H1 (cell line): ENCODE measurements at regions not wholly inside any gene's neighbourhood (a gene's known extent, or its start where the extent isn't known, plus 50 kb on each side); places are given as distances from the start of the nearest gene placed in this dataset.

Source experiments
- CEBPB ChIP-seq: IDR thresholded peaks from 2 replicates; pipeline ENCODE4 v1.6.1; 2012; ENCODE audit warnings: low read depth, low read length
- GABPA ChIP-seq: IDR thresholded peaks from 2 replicates; pipeline ENCODE4 v1.6.1; 2011; ENCODE audit warnings: mild to moderate bottlenecking, low read length, moderate library complexity, borderline replicate concordance; ENCODE audit not compliant: insufficient read depth
- JUN ChIP-seq: IDR thresholded peaks from 2 replicates; pipeline ENCODE4 v1.6.1; 2011; ENCODE audit warnings: low read depth, mild to moderate bottlenecking, improper control_type of control experiment, low read length
- POU5F1 ChIP-seq: IDR thresholded peaks from 2 replicates; pipeline ENCODE4 v1.6.1; 2011; ENCODE audit warnings: low read depth, mild to moderate bottlenecking, low read length, moderate library complexity
- RNF2 ChIP-seq: fragments of 200-900, 300-1000 bp; sonication (generic); IDR thresholded peaks from 2 replicates; pipeline ENCODE4 v1.7.1; 2016; ENCODE audit warnings: borderline replicate concordance, low read depth, mild to moderate bottlenecking, antibody characterized with exemption, low read length; ENCODE audit not compliant: poor library complexity, severe bottlenecking; ENCODE audit errors: missing control alignments
- SIN3A ChIP-seq, 2 experiments: IDR thresholded peaks in 1 of 2; conservative IDR thresholded peaks in 1 of 2; 2 replicates each; pipeline ENCODE4 v1.6.1; 2011 to 2012; ENCODE audit warnings: low read length in 2 of 2, improper control_type of control experiment in 1 of 2, low read depth in 1 of 2, mild to moderate bottlenecking in 1 of 2
- TEAD4 ChIP-seq: IDR thresholded peaks from 2 replicates; pipeline ENCODE4 v1.6.1; 2012; ENCODE audit warnings: low read depth, low read length, inconsistent platforms, mixed read lengths
- TF ChIP-seq, protein P1 (sequence below): fragments of 300-600 bp; sonication (generic); IDR thresholded peaks from 2 replicates; pipeline ENCODE4 v1.7.1; 2012; ENCODE audit warnings: low read length, moderate library complexity, mild to moderate bottlenecking, inconsistent platforms; ENCODE audit not compliant: insufficient replicate concordance

GRCh38 chrX:93322110-93322509, 351.3 kb downstream of the NAP1L3 start (continued):
- TF ChIP-seq, protein P1, sequence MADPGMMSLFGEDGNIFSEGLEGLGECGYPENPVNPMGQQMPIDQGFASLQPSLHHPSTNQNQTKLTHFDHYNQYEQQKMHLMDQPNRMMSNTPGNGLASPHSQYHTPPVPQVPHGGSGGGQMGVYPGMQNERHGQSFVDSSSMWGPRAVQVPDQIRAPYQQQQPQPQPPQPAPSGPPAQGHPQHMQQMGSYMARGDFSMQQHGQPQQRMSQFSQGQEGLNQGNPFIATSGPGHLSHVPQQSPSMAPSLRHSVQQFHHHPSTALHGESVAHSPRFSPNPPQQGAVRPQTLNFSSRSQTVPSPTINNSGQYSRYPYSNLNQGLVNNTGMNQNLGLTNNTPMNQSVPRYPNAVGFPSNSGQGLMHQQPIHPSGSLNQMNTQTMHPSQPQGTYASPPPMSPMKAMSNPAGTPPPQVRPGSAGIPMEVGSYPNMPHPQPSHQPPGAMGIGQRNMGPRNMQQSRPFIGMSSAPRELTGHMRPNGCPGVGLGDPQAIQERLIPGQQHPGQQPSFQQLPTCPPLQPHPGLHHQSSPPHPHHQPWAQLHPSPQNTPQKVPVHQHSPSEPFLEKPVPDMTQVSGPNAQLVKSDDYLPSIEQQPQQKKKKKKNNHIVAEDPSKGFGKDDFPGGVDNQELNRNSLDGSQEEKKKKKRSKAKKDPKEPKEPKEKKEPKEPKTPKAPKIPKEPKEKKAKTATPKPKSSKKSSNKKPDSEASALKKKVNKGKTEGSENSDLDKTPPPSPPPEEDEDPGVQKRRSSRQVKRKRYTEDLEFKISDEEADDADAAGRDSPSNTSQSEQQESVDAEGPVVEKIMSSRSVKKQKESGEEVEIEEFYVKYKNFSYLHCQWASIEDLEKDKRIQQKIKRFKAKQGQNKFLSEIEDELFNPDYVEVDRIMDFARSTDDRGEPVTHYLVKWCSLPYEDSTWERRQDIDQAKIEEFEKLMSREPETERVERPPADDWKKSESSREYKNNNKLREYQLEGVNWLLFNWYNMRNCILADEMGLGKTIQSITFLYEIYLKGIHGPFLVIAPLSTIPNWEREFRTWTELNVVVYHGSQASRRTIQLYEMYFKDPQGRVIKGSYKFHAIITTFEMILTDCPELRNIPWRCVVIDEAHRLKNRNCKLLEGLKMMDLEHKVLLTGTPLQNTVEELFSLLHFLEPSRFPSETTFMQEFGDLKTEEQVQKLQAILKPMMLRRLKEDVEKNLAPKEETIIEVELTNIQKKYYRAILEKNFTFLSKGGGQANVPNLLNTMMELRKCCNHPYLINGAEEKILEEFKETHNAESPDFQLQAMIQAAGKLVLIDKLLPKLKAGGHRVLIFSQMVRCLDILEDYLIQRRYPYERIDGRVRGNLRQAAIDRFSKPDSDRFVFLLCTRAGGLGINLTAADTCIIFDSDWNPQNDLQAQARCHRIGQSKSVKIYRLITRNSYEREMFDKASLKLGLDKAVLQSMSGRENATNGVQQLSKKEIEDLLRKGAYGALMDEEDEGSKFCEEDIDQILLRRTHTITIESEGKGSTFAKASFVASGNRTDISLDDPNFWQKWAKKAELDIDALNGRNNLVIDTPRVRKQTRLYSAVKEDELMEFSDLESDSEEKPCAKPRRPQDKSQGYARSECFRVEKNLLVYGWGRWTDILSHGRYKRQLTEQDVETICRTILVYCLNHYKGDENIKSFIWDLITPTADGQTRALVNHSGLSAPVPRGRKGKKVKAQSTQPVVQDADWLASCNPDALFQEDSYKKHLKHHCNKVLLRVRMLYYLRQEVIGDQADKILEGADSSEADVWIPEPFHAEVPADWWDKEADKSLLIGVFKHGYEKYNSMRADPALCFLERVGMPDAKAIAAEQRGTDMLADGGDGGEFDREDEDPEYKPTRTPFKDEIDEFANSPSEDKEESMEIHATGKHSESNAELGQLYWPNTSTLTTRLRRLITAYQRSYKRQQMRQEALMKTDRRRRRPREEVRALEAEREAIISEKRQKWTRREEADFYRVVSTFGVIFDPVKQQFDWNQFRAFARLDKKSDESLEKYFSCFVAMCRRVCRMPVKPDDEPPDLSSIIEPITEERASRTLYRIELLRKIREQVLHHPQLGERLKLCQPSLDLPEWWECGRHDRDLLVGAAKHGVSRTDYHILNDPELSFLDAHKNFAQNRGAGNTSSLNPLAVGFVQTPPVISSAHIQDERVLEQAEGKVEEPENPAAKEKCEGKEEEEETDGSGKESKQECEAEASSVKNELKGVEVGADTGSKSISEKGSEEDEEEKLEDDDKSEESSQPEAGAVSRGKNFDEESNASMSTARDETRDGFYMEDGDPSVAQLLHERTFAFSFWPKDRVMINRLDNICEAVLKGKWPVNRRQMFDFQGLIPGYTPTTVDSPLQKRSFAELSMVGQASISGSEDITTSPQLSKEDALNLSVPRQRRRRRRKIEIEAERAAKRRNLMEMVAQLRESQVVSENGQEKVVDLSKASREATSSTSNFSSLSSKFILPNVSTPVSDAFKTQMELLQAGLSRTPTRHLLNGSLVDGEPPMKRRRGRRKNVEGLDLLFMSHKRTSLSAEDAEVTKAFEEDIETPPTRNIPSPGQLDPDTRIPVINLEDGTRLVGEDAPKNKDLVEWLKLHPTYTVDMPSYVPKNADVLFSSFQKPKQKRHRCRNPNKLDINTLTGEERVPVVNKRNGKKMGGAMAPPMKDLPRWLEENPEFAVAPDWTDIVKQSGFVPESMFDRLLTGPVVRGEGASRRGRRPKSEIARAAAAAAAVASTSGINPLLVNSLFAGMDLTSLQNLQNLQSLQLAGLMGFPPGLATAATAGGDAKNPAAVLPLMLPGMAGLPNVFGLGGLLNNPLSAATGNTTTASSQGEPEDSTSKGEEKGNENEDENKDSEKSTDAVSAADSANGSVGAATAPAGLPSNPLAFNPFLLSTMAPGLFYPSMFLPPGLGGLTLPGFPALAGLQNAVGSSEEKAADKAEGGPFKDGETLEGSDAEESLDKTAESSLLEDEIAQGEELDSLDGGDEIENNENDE, result no peak
- TF ChIP-seq GABPA, result no peak
- TF ChIP-seq POU5F1, result no peak
- no peak for TF ChIP-seq TEAD4
- TF ChIP-seq CEBPB, result no peak
- TF ChIP-seq JUN, result no peak
- TF ChIP-seq SIN3A (conservative IDR thresholded peaks at IDR 0.05 in 1 of 2, IDR thresholded peaks at IDR 0.05 in 1 of 2; ENCODE audit: low read depth in 1 of 2, low read length in 2 of 2), result no peak
- no peak for TF ChIP-seq RNF2
